Nucleus accumbens (tissue), 56 donors: ENCODE measurements at regions not wholly inside any gene's neighbourhood (a gene's known extent, or its start where the extent isn't known, plus 50 kb on each side); places are given as distances from the start of the nearest gene placed in this dataset.

Source experiments
- DNase-seq, 56 donors: peaks; one replicate each; lab custom pipeline; 2025; lab: John Stamatoyannopoulos, UW

DNA sequence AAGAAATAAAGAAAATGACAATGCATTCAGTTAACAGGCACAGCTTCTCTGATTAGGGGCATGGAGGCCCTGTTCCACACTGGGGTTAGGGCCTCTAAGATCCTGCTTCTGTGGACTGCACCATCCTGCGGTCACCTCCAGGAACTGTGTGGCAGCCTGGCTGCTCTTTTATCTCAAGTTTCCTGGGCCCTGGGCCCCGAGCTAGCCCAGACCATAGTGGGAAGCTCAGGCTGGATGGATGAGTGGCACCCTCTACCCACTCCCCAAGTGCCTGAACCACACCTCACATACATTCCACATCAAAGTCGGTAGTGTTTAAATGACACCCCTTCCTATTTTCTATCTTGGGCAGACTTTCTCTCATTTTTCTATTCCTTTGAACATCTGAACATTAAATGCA, 461.5 kb upstream of the MKI67 start:
- DNase-seq = no peak

DNA sequence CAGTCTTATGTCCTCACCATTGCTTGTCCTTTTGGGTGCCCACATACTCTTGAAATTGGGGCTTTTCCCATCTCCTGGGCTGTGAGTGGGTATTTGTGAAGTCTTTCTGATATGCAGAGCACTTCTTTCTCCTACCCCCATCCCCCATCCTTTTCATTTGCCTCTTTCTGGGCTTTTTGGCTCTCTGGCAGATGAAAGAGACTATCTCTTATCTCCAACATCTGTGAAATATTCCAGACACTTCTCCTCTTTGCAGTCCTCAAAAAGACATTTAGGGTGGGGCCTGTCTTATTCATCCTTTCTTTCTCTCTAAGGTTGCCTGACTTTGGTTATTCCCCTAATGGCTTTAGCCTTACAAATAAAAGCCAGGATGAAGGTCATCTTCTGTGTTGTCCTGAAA, 462.2 kb upstream of the MKI67 start:
- no peak for DNase-seq

DNA sequence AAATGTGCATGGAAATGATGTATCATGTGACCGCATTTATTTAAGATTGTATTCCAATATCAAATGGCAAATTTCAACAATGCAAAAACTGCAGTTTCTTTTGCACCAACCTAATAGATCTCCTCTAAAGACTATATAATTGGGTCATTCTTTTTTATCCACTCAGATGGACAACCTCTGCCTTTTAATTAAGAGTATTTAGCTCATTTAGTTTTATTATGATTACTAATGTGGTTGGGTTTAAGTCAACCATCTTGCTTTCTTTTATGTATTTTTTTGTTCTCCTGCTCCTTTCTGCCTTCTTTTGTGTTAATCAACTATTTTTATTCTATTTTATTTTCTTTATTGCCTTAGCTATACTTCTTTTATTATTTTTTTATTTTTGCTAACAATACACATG, 468.5 kb upstream of the MKI67 start:
- no peak for DNase-seq

DNA sequence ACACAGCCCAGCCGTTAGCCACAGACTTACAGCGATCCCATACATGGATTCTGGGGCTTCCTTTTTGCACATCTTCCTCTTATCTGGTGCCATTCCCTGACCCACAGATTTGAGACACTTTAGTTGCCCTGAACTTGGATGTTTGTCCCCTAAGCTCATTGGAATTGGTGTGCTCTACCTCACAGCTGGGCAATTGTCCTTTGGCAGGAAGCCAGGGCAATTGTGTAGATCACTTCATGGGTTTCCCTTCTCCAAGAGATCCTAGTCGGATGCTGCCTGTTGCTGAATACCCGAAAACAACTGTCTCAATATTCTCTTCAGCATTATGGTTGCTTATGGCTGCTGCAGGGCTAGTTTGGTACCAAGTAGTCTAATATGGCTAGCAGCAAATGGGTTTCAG, 470.7 kb upstream of the MKI67 start:
- DNase-seq = no peak

DNA sequence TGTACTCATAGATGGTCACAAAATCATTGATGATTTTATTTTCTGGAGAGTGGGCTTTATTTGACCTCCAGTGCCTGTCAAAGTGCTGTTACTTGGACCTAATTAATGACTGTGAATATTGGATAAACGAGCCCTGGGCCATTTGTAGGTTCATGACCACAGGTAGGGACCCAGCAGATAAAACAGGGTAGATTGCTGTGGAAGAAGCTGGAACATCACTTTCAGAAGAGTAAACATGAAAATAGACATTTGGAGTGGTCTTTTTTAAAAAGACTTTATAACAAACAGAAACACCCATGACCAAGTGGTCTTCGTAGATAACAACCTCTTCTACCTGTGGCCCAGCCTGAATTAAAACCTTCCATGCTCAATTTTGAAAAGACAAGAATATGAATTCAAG, 472.8 kb upstream of the MKI67 start:
- no peak for DNase-seq

DNA sequence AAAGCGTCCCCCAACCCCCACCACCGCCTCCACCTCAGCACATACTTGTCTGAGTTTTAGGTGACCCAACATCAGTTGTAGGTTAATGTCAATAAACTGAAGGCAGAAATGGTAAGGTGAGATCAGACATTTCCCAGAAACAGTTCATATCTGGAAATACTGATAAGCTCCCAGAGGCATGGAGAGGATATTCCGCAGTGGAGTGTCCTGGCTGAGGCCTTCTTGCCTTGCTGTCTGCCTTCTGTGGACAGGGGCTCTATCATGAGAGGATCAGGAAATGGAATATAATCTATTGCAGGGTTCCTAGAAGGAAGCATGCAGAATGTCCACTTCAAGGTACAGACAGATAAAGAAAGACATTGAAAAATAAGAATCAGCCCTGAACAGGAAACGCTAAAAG, 473.3 kb upstream of the MKI67 start:
- DNase-seq = no peak

DNA sequence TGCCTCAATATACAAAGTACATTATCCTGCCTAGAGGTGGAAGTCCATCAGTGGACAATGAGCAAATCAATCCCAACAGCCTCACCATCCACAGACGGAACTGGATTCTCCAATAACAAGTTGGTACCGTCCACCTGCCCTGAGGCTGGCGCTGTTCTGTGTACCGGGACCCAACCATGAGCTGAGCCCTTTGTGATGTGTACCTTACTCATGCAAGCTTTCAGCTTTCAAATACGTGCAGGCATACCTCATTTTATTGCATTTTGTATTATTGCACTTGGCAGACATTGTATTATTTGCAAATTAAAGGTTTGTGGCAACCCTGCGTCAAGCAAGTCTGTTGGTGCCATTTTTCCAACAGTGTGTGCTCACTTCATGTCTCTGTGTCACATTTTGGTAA, 476.0 kb upstream of the MKI67 start:
- DNase-seq = no peak

DNA sequence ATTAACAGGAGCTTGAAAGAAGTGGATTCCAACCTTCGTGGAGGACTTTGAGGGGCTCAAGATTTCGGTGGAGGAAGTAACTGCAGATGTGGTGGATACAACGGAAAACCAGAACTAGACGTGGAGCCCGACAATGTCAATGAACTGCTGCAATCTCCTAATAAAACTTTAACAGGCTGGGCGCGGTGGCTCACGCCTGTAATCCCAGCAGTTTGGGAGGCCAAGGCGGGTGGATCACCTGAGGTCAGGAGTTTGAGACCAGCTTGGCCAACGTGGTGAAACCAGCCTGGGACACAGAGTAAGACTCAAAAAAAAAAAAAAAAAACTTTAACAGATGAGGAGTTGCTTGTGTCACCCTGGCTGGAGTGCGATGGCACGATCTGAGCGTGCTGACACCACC, 477.8 kb upstream of the MKI67 start:
- no peak for DNase-seq

DNA sequence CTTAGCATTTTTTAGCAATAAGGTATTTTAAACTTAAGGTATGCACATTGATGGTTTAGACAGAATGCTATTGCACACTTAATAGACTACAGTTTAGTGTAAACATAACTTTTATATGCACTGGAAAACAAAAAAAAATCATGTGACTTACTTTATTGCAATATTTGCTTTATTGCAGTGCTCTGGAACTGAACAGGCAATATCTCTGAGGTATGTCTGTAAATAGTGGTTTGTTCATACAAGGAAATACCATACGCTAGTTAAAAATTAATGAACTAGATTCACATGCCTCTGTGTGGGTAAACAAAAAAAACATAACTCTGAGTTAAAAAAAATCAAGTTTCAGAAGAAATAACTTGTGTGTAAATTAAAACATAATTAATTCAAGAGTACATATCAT, 479.0 kb upstream of the MKI67 start:
- no peak for DNase-seq

DNA sequence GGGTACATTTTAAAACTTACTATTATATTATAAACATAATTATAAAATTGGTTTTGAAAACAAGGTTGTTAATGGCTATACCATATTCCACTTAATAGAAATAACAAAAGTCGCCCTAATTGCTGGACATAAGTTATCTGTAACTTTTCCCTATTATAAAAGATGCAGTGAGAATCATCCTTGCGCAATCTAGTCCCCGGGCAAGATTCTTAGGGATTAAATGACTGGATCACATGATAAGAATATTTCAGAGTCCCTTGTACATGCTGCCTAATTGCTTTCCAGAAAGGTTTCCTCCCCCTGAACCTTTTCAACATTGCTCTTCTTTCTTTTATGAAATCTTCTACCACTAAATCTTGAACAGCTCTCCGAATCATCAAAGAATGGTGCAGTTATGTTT, 479.8 kb upstream of the MKI67 start:
- DNase-seq = no peak

DNA sequence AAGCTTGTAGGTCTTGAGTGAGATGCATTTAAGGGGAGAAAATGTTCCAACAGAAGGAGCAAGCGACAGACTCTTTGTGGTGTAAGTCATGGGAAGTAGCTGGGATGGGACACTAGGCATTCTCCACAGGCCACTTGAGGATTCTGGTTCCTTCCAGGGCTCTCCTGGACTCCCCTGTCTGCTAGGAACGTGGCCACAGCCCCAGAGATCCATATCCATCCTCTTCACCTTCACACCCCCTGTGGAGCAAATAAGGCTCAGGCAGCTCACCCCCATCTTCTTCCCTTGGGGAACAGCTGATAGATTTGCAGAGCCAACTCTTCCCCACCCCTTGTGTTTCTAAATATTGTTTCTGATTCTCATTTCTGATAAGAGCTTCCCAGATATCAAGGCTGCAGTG, 482.6 kb upstream of the MKI67 start:
- no peak for DNase-seq

DNA sequence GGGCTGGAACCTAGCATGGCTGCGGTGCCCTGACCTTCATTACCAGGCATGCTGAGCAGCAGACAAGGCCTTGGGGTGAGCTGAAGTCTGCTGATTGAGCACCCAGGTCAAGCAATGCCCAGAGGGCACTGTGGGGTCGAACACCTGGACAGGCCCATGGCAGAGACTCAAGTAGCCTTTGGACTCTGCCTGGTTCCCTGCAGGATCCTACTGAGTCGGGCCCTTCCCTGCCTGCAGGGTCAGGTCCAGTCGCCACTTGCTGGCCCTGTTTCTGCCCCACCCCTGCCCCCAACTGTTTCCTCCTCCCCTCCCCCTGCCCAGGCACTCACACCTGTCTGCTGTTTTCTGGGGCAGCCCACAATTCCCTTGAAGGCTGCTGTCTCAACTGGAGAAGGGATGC, 483.2 kb upstream of the MKI67 start:
- DNase-seq = no peak

DNA sequence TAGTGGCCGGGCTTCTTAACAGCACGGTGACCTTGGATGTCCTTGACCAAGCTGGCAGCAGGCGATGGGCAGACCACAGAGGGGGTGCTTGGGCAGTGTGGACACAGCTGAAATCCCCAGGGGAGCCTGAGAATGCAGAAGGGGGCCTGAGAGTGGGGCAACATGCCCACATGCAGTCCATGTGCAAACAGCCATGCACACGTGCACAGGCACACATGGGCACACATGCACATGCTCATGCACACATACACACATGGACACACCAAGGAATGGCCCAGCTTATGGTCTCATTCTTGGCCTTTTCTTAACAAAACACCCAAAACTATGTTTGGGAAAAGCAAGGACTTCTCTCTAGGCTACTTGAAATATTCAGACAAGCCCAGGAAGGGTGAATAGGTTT, 483.9 kb upstream of the MKI67 start:
- no peak for DNase-seq

DNA sequence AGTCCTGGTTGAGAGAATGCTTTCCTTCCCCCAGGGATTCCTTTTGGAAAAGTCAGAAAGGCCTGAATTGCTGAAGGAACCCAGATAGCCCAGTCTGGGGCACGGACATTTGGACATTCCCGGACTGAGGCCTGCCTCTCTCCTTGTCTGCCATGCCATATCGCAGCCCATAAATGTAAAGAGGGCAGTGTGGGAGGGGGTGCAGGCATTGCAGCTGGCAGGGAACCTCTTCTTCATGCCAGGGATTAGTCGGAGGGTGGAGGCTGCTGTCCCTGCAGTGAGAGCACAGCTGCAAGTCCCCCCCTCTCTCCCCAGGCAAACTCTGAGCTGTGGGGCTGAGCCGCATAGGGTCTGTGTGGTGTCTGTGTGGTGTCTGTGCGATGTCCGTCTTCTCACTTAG, 486.0 kb upstream of the MKI67 start:
- DNase-seq = no peak

DNA sequence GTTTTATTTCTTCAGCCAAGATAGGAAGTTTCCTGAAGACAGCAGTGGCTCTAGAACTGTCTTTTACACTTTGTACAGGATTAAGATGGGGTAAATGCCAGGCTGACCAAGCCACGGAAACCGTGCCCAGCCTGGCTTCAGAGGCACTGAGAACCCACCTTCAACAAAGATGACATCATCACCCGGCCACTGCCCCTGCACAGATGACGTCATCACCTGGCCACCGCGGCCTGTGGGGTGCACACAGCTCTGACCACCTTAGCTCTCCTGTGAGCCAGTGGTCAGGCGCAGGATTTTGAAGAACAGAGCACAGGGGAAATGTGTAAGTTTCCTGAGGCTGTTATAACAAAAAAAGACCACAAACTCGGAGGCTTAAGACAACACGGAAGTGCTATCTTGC, 486.4 kb upstream of the MKI67 start:
- DNase-seq = no peak

DNA sequence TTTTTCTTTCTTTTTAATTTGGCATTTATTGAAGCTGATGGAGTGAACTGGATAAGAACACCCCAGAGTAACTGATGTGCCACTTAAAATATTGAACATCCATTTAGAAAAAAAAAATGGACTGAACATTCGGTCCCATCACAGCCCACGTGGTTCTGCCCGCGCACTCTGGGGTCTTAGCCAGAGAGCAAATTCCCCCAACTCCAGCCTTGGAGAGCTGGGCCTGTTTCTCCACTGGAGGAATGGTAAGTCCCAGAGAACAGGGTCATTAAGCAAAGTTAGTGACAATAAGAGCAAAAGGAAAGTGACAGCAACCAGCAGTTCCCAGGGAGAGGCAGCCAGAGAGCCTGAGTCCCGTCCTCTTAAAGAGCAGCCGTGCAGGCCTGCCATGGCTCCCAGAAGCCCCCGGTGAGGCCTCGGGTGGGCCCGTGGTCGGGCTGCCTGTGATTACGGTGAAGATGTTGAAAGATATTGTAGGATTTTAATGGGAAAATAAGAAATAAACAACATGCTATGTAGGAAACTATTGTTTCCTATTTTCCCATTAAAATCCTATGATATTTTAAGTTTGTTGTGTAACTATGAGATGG, 487.9 kb upstream of the MKI67 start:
- DNase-seq = no peak

DNA sequence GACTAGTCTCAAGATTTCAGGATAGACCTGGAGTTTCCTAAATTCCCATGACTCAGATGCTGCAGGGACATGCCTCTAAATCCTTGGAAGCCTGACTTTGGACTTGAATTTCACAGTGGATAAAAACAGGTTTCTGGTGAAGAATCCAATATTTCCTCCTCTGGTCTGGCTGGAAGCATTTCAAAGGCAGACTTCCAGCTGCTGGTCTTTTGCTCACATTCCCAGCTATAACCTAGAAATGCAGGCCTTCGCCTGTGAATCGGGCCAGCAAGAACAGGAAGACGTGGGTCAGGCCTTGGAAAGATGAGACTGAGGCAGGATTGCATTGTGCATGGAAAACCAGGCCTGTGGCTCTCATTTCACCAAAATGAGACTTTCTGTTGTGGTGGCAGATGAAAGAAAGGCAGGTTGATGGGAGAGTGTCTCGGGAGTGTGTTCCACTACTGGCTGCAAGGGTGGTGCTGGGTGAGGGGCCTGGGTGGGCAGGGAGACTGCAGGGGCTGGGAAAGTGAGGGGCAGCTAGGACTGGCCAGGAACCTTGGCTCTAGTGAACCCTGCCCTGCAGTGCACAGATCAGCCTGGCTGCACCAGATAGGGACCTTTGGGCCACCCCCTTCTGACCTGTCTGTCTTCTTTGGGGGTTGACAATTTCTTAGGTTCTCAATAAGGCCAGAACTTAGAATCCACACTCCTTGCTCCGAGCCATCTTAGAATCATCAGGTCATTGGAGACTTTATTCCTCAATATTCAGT, 488.8 kb upstream of the MKI67 start:
- DNase-seq = no peak

DNA sequence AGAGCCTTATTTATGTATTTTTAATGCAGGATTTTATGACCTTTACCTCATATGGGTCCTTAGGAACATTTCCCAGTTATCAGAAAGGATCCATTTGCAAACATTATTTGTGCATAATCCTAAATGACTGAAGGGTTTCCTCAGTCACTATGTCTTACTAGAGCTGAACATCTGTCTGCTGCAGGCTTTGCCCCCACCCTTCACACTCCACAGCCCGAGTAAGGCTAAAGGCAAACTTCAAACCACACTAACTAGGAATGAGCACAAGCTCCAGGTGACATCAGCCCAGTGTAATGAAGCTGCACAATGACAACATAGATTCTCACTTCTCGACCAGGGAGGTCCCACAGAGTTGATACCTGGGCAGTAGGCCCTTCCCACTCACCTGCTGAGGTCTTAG, 491.3 kb upstream of the MKI67 start:
- DNase-seq = no peak

DNA sequence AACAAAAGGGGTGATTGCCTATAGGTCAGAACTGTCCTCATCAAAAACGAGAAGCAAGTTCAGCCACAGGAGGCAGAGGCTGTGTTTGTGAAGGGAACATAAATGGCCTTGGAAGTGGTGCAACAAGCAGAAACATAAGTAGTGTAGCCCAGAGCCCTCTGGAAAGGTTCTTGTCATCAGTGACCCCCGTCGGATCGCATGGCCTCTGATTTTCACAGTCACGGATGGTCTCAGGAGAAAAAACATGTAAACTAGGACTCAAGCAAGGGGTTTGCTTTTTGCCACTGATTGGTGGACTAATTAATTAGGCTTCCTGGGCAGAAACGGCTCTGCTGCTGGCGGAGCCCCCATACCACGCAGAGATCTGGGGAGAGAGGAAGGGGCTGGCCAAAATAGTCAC, 496.5 kb upstream of the MKI67 start:
- no peak for DNase-seq

DNA sequence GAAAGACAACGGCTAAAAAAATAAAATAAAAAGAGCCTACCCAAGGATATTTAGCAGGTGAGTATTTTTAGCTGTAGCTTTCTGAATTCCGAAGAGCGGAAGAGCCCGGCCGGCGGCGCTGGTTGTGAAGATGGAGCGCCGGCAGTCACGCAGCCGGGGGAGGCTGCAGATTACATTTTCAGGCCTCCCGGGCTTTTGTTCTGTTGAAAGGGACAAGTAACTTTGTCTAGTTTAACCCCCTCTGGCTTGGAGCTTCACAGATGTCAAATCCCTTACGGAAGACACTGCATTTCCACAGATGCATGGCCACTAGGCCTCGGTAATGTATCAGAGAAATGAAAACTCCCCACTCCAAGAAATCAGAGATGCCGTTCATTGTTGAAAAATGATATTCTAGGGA, 497.6 kb upstream of the MKI67 start:
- no peak for DNase-seq

DNA sequence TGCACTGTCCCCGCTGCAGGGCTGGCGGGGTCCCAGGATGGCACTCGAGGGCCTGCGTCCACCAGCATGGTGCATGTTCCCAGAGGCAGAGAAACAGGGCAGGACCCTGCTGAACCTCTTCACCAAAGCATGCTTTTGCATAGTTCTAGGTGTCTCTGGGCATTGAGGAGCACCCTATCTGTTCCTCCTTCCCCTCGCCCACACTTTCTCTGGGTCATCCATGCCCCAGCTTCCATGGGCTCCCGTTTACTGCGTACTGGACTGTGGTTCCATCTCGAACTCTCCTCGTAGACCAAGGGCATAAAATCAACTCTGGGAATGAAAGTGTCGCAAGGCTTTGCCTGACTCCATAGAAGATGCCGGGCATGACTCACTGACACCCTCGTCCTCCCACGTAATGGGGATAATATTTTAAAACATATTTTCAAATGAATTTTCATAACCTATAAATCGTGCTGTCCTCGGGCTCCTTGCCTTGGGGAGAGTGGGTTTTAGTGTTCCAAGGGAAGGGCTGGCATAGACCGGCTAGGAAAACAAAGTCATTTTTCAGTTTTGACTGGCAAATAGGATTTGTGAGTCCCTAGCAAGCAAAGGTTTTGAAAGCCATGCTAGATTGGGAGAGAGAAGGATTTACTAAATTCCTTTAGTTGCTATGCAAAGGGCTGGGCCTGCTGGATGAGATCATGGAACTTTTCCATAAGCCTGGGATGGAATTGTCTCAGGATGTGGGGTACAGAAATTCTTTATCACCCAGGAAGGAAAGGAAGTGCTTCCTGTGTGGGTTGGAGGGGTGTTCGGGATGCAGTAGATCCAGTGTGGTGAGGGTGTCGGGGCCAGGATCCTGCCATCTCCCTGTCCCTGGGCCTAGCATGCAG, 498.7 kb upstream of the MKI67 start:
- DNase-seq = peak in 8 of 56 donors; percentile 11 to 25 (median 15)

DNA sequence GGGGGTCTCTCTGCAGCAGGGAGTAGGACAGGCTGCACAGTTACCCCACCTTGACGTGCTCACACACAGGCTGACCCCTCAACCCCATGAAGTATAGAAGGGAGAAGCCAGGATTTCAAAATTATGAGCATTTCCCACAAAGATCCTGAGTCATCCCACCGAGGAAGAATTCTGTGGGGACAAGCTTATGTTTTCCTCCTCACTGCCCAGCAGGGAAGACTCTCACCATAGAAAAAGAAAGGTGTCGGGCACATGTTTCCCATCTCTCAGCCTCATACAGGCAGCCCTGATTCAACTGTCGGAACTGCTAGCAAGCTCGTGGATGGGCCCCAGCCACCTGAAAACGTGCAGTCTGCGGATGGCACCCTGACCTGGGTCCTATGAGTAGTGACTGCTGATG, 499.7 kb upstream of the MKI67 start:
- no peak for DNase-seq
